ENCODE measurements at regions not wholly inside any gene's neighbourhood (a gene's known extent, or its start where the extent isn't known, plus 50 kb on each side); places are given as distances from the start of the nearest gene placed in this dataset.

DNA sequence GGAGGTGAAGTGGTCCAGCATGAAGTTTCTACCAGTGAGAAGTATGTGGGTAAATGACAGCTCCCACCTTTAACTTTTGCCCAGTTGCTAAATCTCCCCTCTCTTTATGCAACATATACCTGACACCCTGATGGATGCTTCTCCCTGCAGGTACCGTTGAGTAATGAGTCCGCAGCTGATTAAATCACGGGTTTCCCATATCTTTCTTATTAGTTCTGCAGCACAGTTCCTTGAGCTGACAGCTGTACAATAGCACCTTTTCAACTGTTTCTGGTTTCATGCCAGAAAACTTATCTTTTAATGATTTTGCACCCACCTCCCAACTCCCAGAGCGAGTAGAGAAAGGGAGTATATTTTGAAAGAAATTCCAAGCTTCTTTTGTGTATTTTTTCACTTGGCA is 161.0 kb upstream of the TUT7 start:
- TF ChIP-seq RFX5 (IDR thresholded peaks at IDR 0.05; ENCODE audit: low read length) (no peak), POLR2AphosphoS5 (IDR thresholded peaks at IDR 0.05; ENCODE audit: low read depth, low read length) (no peak), SIN3A (IDR thresholded peaks at IDR 0.05; ENCODE audit: borderline replicate concordance, low read depth, low read length) (no peak), GABPA (IDR thresholded peaks at IDR 0.05; ENCODE audit: low read depth) (no peak), FOXM1 (IDR thresholded peaks at IDR 0.05; ENCODE audit: low read depth) (no peak), RXRA (IDR thresholded peaks at IDR 0.05; ENCODE audit: borderline replicate concordance, low read depth) (no peak)
- TF ChIP-seq, protein P1, sequence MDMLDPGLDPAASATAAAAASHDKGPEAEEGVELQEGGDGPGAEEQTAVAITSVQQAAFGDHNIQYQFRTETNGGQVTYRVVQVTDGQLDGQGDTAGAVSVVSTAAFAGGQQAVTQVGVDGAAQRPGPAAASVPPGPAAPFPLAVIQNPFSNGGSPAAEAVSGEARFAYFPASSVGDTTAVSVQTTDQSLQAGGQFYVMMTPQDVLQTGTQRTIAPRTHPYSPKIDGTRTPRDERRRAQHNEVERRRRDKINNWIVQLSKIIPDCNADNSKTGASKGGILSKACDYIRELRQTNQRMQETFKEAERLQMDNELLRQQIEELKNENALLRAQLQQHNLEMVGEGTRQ (IDR thresholded peaks at IDR 0.05; ENCODE audit: borderline replicate concordance, low read depth, low read length): no peak
- TF ChIP-seq, protein P2, sequence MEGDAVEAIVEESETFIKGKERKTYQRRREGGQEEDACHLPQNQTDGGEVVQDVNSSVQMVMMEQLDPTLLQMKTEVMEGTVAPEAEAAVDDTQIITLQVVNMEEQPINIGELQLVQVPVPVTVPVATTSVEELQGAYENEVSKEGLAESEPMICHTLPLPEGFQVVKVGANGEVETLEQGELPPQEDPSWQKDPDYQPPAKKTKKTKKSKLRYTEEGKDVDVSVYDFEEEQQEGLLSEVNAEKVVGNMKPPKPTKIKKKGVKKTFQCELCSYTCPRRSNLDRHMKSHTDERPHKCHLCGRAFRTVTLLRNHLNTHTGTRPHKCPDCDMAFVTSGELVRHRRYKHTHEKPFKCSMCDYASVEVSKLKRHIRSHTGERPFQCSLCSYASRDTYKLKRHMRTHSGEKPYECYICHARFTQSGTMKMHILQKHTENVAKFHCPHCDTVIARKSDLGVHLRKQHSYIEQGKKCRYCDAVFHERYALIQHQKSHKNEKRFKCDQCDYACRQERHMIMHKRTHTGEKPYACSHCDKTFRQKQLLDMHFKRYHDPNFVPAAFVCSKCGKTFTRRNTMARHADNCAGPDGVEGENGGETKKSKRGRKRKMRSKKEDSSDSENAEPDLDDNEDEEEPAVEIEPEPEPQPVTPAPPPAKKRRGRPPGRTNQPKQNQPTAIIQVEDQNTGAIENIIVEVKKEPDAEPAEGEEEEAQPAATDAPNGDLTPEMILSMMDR (IDR thresholded peaks at IDR 0.05): no peak

Data from SK-N-SH (cell line).